RWPE2 (cell line): ENCODE measurements at regions not wholly inside any gene's neighbourhood (a gene's known extent, or its start where the extent isn't known, plus 50 kb on each side); places are given as distances from the start of the nearest gene placed in this dataset.

Experiments
- ATAC-seq: fragments of 200-7000 bp; cut with Tn5 transposase; 3 replicates; pipeline ENCODE4 v1.9.1; 2021; ENCODE audit warnings: low read depth
- DNase-seq: peaks from one replicate; pipeline ENCODE4 v3.0.0-alpha.2; 2020; ENCODE audit warnings: low spot score
- H3K27ac ChIP-seq: fragments of 450-650 bp; 2 replicates; pipeline ENCODE4 v1.5.1; 2017; ENCODE audit warnings: mild to moderate bottlenecking; ENCODE audit not compliant: poor library complexity, severe bottlenecking
- H3K27me3 ChIP-seq: fragments of 250-450 bp; sonication (Bioruptor Pico); 2 replicates; pipeline ENCODE4 v1.5.1; 2021; ENCODE audit warnings: mild to moderate bottlenecking, moderate library complexity; ENCODE audit not compliant: insufficient read depth, poor library complexity, severe bottlenecking
- H3K36me3 ChIP-seq: fragments of 250-450 bp; sonication (Bioruptor Pico); 2 replicates; pipeline ENCODE4 v1.5.1; 2020; ENCODE audit warnings: low read depth, mild to moderate bottlenecking, moderate library complexity
- H3K4me1 ChIP-seq: fragments of 250-450 bp; sonication (Bioruptor Pico); 2 replicates; pipeline ENCODE4 v1.5.1; 2021; ENCODE audit warnings: mild to moderate bottlenecking, moderate library complexity; ENCODE audit not compliant: insufficient read depth, poor library complexity, severe bottlenecking
- H3K4me3 ChIP-seq: fragments of 250-450 bp; sonication (Bioruptor Pico); 2 replicates; pipeline ENCODE4 v1.5.1; 2021; ENCODE audit warnings: mild to moderate bottlenecking, moderate library complexity; ENCODE audit not compliant: severe bottlenecking
- H3K9me3 ChIP-seq: fragments of 250-450 bp; sonication (Bioruptor Pico); 2 replicates; pipeline ENCODE4 v1.5.1; 2021; ENCODE audit warnings: mild to moderate bottlenecking, moderate library complexity; ENCODE audit not compliant: severe bottlenecking
- CTCF ChIP-seq: fragments of 450-650 bp; IDR thresholded peaks from one replicate; pipeline ENCODE4 v1.5.1; 2017; ENCODE audit warnings: mild to moderate bottlenecking, moderate library complexity; ENCODE audit not compliant: poor library complexity, severe bottlenecking

DNA sequence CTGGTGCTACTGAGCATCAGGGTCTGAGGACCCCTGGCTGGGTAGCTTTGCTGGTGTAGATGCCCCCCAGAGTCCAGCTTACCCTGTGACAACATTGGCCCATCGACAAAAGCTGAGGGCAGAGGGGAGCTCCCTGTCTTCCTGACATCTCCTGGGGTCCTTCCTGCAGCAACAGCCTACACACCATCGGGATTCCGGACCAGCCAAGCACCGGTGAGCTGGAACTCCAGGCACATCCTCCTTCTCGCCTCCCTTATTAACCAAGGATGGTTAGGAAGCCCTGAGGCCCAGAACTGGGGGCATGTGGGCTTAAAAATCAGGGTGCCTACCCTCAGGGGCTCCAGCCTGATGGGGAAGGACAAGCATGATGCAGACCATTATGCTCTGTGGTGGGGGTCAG, 658.0 kb downstream of the PTPRU start:
- Histone ChIP-seq H3K27ac (no peak overlapping the region), H3K36me3 (no peaks in the 10 kb centered on the region), H3K4me3 (no peak overlapping the region), H3K9me3 (no peaks in the 10 kb centered on the region), H3K27me3 (peaks cover 7% of the 10 kb centered on the region), H3K4me1 (no peaks in the 10 kb centered on the region)
- ATAC-seq, result no peak
- DNase-seq, result no peak
- TF ChIP-seq CTCF, result no peak

DNA sequence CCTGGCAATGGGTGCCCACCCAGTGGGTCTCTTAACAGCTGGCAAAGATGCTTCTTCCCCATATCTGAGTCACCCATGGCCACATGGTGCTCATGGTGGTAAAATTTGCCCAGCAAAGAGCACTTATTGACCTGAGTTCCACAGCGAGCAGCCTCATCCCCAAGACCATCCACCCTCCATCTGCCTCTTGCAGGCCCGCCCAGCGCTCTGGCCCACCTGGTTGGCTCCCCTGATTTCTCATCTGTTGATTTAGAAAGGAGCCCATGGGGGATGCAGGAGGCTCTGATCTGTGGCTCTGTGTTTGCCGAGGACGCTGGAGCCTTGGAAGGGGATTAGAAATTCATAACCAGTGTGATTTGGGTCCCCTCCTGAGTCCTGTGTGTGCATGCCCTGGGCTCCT, 657.5 kb downstream of the PTPRU start:
- H3K4me3 ChIP-seq, result no peak overlapping the region
- TF ChIP-seq CTCF, result no peak
- H3K36me3 ChIP-seq, result no peaks in the 10 kb centered on the region
- peaks cover 7% of the 10 kb centered on the region for H3K27me3 ChIP-seq
- no peak overlapping the region for H3K27ac ChIP-seq
- ATAC-seq (no peak), DNase-seq (no peak)
- no peaks in the 10 kb centered on the region for H3K9me3 ChIP-seq
- no peaks in the 10 kb centered on the region for H3K4me1 ChIP-seq

GRCh38 chr1:29893046-29893723, 656.9 kb downstream of the PTPRU start:
- peaks cover 7% of the 10 kb centered on the region for H3K27me3 ChIP-seq
- no peaks in the 10 kb centered on the region for H3K36me3 ChIP-seq
- DNase-seq, result no peak
- no peak for TF ChIP-seq CTCF
- no peaks in the 10 kb centered on the region for H3K9me3 ChIP-seq
- H3K27ac ChIP-seq, result no peak overlapping the region
- ATAC-seq, result no peak
- no peak overlapping the region for H3K4me3 ChIP-seq
- no peaks in the 10 kb centered on the region for H3K4me1 ChIP-seq

GRCh38 chr1:29892247-29892646, 655.9 kb downstream of the PTPRU start:
- no peaks in the 10 kb centered on the region for H3K9me3 ChIP-seq
- peaks cover 7% of the 10 kb centered on the region for H3K27me3 ChIP-seq
- no peak overlapping the region for H3K27ac ChIP-seq
- no peak overlapping the region for H3K4me3 ChIP-seq
- H3K36me3 ChIP-seq, result no peaks in the 10 kb centered on the region
- no peak for ATAC-seq
- DNase-seq, result no peak
- no peaks in the 10 kb centered on the region for H3K4me1 ChIP-seq
- TF ChIP-seq CTCF, result no peak

DNA sequence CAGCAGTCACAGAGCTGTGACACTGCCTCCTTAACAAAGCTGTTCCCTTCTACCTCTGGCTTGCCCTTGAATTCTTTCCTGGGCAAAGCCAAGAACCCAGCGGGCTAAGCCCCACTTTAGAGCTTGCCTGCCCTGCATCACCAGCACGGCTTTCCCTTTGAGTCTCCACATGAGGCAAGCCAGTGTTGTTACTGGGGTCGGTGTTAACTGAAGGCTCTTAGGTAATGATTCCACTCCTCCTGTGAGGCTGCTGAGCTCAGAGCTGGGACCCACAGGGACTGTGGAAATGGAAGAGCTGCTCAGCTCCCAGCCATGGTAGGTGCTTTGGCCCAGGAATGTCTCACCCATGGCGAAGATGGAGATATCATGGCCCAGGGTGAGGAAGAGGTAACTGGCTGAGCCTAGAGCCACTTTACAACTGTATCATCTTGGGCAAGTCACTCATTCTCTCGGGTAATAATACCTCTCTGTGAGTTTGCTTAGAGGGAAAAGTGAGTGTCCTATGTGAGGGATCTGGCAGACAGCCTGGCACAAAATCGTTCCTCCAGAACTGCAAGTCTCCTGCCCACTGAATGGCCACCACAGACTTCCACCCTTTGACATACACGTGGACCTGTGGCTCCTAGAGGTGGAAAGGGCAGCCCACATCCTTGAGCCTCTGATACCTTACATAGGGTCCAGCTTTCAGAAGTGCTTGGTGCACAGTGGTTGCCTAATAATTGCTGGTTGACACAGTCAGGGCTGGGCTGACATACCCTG, 654.1 kb downstream of the PTPRU start:
- no peak for DNase-seq
- Histone ChIP-seq H3K9me3 (no peaks in the 10 kb centered on the region), H3K36me3 (no peaks in the 10 kb centered on the region), H3K27ac (no peak overlapping the region), H3K4me3 (no peak overlapping the region), H3K27me3 (peaks cover 4% of the 10 kb centered on the region), H3K4me1 (no peaks in the 10 kb centered on the region)
- no peak for ATAC-seq
- no peak for TF ChIP-seq CTCF
